ENCODE measurements at regions not wholly inside any gene's neighbourhood (a gene's known extent, or its start where the extent isn't known, plus 50 kb on each side); places are given as distances from the start of the nearest gene placed in this dataset.
"Not testable (repeated sequence)": the region's sequence is repeated elsewhere in the genome, so short reads cannot be mapped to it uniquely, and the experiment has no call there.

GRCh38 chr3:56952061-56952460 is 108.4 kb upstream of the SPATA12 start:
- Mint-ChIP-seq H3K27ac (no peak overlapping the region), H3K36me3 (no peaks in the 10 kb centered on the region), H3K4me1 (peaks cover 5% of the 10 kb centered on the region), H3K9me3 (no peaks in the 10 kb centered on the region), H3K4me3 (no peak overlapping the region)
- DNase-seq (ENCODE audit: low spot score in 2 of 2) (no peak), ATAC-seq (no peak)

- DNase-seq (ENCODE audit: low spot score in 2 of 2) (no peak), ATAC-seq (no peak)
- Mint-ChIP-seq H3K36me3 (no peaks in the 10 kb centered on the region), H3K4me3 (no peak overlapping the region), H3K9me3 (no peaks in the 10 kb centered on the region), H3K4me1 (peaks cover 5% of the 10 kb centered on the region), H3K27ac (no peak overlapping the region)
Measured at GRCh38 chr3:56951366-56951765, 109.1 kb upstream of the SPATA12 start.

GRCh38 chr3:56945378-56945777 is 115.1 kb upstream of the SPATA12 start:
- not testable (repeated sequence) for DNase-seq (ENCODE audit: low spot score in 2 of 2); H3K27ac Mint-ChIP-seq; ATAC-seq; H3K4me3 Mint-ChIP-seq; H3K36me3 Mint-ChIP-seq; H3K9me3 Mint-ChIP-seq
- H3K4me1 Mint-ChIP-seq = peaks cover 10% of the 10 kb centered on the region

GRCh38 chr3:56942523-56942922 is 117.9 kb upstream of the SPATA12 start:
- peaks cover 10% of the 10 kb centered on the region for H3K4me1 Mint-ChIP-seq
- H3K36me3 Mint-ChIP-seq = no peaks in the 10 kb centered on the region
- no peak overlapping the region for H3K27ac Mint-ChIP-seq
- H3K4me3 Mint-ChIP-seq = no peak overlapping the region
- H3K9me3 Mint-ChIP-seq = peaks cover 3% of the 10 kb centered on the region
- ATAC-seq (peak; percentile 78), DNase-seq (ENCODE audit: low spot score in 2 of 2) (no peak)

- Mint-ChIP-seq H3K36me3 (no peaks in the 10 kb centered on the region), H3K9me3 (peaks cover 3% of the 10 kb centered on the region), H3K27ac (no peak overlapping the region), H3K4me3 (no peak overlapping the region), H3K4me1 (peaks cover 10% of the 10 kb centered on the region)
- DNase-seq (ENCODE audit: low spot score in 2 of 2) = no peak
- no peak for ATAC-seq
Measured at GRCh38 chr3:56940976-56941375, 119.5 kb upstream of the SPATA12 start.

- H3K36me3 Mint-ChIP-seq = no peaks in the 10 kb centered on the region
- H3K4me3 Mint-ChIP-seq = no peak overlapping the region
- H3K27ac Mint-ChIP-seq = no peak overlapping the region
- H3K4me1 Mint-ChIP-seq = peaks cover 10% of the 10 kb centered on the region
- DNase-seq (ENCODE audit: low spot score in 2 of 2) (no peak), ATAC-seq (no peak)
- H3K9me3 Mint-ChIP-seq = peaks cover 3% of the 10 kb centered on the region
Measured at GRCh38 chr3:56940321-56940720, 120.1 kb upstream of the SPATA12 start.

- H3K4me1 Mint-ChIP-seq = peaks cover 10% of the 10 kb centered on the region
- no peaks in the 10 kb centered on the region for H3K36me3 Mint-ChIP-seq
- no peak overlapping the region for H3K27ac Mint-ChIP-seq
- peaks cover under 1% of the 10 kb centered on the region for H3K9me3 Mint-ChIP-seq
- DNase-seq (ENCODE audit: low spot score in 2 of 2) = no peak
- no peak overlapping the region for H3K4me3 Mint-ChIP-seq
- ATAC-seq = no peak
Measured at GRCh38 chr3:56939834-56940233, 120.6 kb upstream of the SPATA12 start.

- peaks cover 4% of the 10 kb centered on the region for H3K9me3 Mint-ChIP-seq
- ATAC-seq = no peak
- H3K36me3 Mint-ChIP-seq = no peaks in the 10 kb centered on the region
- no peak overlapping the region for H3K27ac Mint-ChIP-seq
- DNase-seq (ENCODE audit: low spot score in 2 of 2) = no peak
- no peak overlapping the region for H3K4me3 Mint-ChIP-seq
- H3K4me1 Mint-ChIP-seq = peaks cover 10% of the 10 kb centered on the region
Measured at GRCh38 chr3:56938530-56938929, 121.9 kb upstream of the SPATA12 start.

- no peak overlapping the region for H3K4me3 Mint-ChIP-seq
- DNase-seq (ENCODE audit: low spot score in 2 of 2) (no peak), ATAC-seq (no peak)
- peaks cover 7% of the 10 kb centered on the region for H3K4me1 Mint-ChIP-seq
- no peaks in the 10 kb centered on the region for H3K36me3 Mint-ChIP-seq
- H3K27ac Mint-ChIP-seq = no peak overlapping the region
- H3K9me3 Mint-ChIP-seq = peaks cover 5% of the 10 kb centered on the region
Measured at GRCh38 chr3:56937580-56937979, 122.9 kb upstream of the SPATA12 start.

GRCh38 chr3:56935811-56936210 is 124.7 kb upstream of the SPATA12 start:
- H3K27ac Mint-ChIP-seq = no peak overlapping the region
- no peaks in the 10 kb centered on the region for H3K36me3 Mint-ChIP-seq
- H3K4me1 Mint-ChIP-seq = peaks cover 6% of the 10 kb centered on the region
- peaks cover 10% of the 10 kb centered on the region for H3K9me3 Mint-ChIP-seq
- ATAC-seq (no peak), DNase-seq (ENCODE audit: low spot score in 2 of 2) (no peak)
- no peak overlapping the region for H3K4me3 Mint-ChIP-seq

- DNase-seq (ENCODE audit: low spot score in 2 of 2); H3K4me1 Mint-ChIP-seq; H3K36me3 Mint-ChIP-seq; ATAC-seq; H3K27ac Mint-ChIP-seq; H3K4me3 Mint-ChIP-seq; H3K9me3 Mint-ChIP-seq: not testable (repeated sequence)
Measured at GRCh38 chr3:56934481-56934880, 126.0 kb upstream of the SPATA12 start.

- no peak overlapping the region for H3K27ac Mint-ChIP-seq
- peaks cover 10% of the 10 kb centered on the region for H3K9me3 Mint-ChIP-seq
- no peak for DNase-seq (ENCODE audit: low spot score in 2 of 2)
- H3K4me1 Mint-ChIP-seq = peaks cover 10% of the 10 kb centered on the region
- no peak overlapping the region for H3K4me3 Mint-ChIP-seq
- no peak for ATAC-seq
- no peaks in the 10 kb centered on the region for H3K36me3 Mint-ChIP-seq
Measured at GRCh38 chr3:56933803-56934202, 126.7 kb upstream of the SPATA12 start.

GRCh38 chr3:56932866-56933265 is 127.6 kb upstream of the SPATA12 start:
- Mint-ChIP-seq H3K9me3 (peaks cover 10% of the 10 kb centered on the region), H3K4me3 (no peak overlapping the region), H3K4me1 (peaks cover 20% of the 10 kb centered on the region), H3K36me3 (no peaks in the 10 kb centered on the region), H3K27ac (no peak overlapping the region)
- ATAC-seq (no peak), DNase-seq (ENCODE audit: low spot score in 2 of 2) (no peak)

- Mint-ChIP-seq H3K4me1 (peaks cover 23% of the 10 kb centered on the region), H3K36me3 (no peaks in the 10 kb centered on the region), H3K4me3 (no peak overlapping the region), H3K27ac (no peak overlapping the region), H3K9me3 (peaks cover 10% of the 10 kb centered on the region)
- DNase-seq (ENCODE audit: low spot score in 2 of 2) (no peak), ATAC-seq (no peak)
Measured at GRCh38 chr3:56931836-56932235, 128.6 kb upstream of the SPATA12 start.

- no peak for DNase-seq (ENCODE audit: low spot score in 2 of 2)
- Mint-ChIP-seq H3K4me3 (no peak overlapping the region), H3K4me1 (peaks cover 32% of the 10 kb centered on the region), H3K36me3 (no peaks in the 10 kb centered on the region), H3K27ac (no peak overlapping the region), H3K9me3 (peaks cover 10% of the 10 kb centered on the region)
- peak; percentile 100 for ATAC-seq
Measured at GRCh38 chr3:56930706-56931105, 129.0 kb upstream of the ARHGEF3 start.

GRCh38 chr3:56929809-56930615 is 128.3 kb upstream of the ARHGEF3 start:
- no peak for DNase-seq (ENCODE audit: low spot score in 2 of 2)
- ATAC-seq = no peak
- H3K27ac Mint-ChIP-seq = no peak overlapping the region
- H3K4me3 Mint-ChIP-seq = no peak overlapping the region
- peaks cover 39% of the 10 kb centered on the region for H3K4me1 Mint-ChIP-seq
- no peaks in the 10 kb centered on the region for H3K36me3 Mint-ChIP-seq
- H3K9me3 Mint-ChIP-seq = peaks cover 10% of the 10 kb centered on the region
